HL-60 (cell line): ENCODE measurements at regions not wholly inside any gene's neighbourhood (a gene's known extent, or its start where the extent isn't known, plus 50 kb on each side); places are given as distances from the start of the nearest gene placed in this dataset.

Source experiments
- CTCF ChIP-seq: IDR thresholded peaks from one replicate; pipeline ENCODE4 v1.5.1; 2011; ENCODE audit warnings: low read length, control low read depth, inconsistent platforms; ENCODE audit not compliant: insufficient read depth
- GABPA ChIP-seq: IDR thresholded peaks from 2 replicates; pipeline ENCODE4 v1.6.1; 2012; ENCODE audit warnings: low read depth
- POLR2AphosphoS5 ChIP-seq: IDR thresholded peaks from 2 replicates; pipeline ENCODE4 v1.6.1; 2012; ENCODE audit warnings: low read depth
- SPI1 ChIP-seq: IDR thresholded peaks from 2 replicates; pipeline ENCODE4 v1.6.1; 2012; ENCODE audit warnings: low read depth, mild to moderate bottlenecking, borderline replicate concordance

GRCh38 chr10:118496525-118496924 lies 98.9 kb downstream of the PRLHR start:
- no peak for TF ChIP-seq CTCF
- TF ChIP-seq POLR2AphosphoS5: no peak
- TF ChIP-seq SPI1: no peak
- no peak for TF ChIP-seq GABPA
